ENCODE measurements at regions not wholly inside any gene's neighbourhood (a gene's known extent, or its start where the extent isn't known, plus 50 kb on each side); places are given as distances from the start of the nearest gene placed in this dataset.
"Not testable (repeated sequence)": the region's sequence is repeated elsewhere in the genome, so short reads cannot be mapped to it uniquely, and the experiment has no call there.

DNA sequence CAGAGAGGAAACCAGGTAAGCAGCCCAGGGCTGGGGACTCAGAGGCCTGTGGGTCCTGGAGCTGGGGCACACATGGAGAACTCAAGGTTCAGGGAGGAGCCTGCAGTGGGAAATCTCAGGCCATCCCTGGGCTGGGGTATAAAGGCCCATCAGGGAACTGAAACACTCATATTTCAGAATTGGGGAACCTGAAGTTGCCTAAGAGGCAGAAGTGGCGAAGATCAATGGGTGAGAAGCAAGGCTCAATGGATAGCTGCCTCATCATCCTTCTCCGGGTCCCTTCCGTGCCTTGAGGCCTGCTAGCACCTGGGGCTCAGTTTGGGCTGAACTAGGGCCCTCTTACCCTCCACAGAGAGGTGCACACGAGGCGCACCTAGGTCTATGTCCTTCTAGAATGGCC, 747.5 kb upstream of the AMELY start:
- H3K27me3 ChIP-seq (ENCODE audit: control insufficient read depth in 1 of 2, insufficient read depth in 1 of 2, low read length in 2 of 2), result no peaks in the 10 kb centered on the region

DNA sequence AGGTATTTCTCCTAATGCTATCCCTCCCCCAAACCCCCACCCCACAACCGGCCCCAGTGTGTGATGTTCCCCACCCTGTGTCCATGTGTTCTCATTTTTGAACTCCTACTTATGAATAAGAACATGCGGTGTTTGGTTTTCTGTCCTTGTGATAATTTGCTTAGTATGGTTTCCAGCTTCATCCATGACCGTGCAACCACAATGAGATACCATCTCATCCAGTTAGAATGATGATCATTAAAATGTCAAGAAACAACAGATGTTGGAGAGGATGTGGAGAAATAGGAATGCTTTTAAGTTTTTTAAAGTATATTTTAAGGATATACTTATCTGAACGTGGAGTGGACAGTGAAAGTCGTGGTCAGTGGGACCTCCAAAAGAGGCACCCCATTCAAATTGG, 745.0 kb upstream of the AMELY start:
- Histone ChIP-seq H3K4me1 (ENCODE audit: control insufficient read depth, insufficient read depth, low read depth, low read length) (no peaks in the 10 kb centered on the region), H2AFZ (ENCODE audit: low read depth, low read length) (no peak overlapping the region), H3K27me3 (ENCODE audit: control insufficient read depth in 1 of 2, insufficient read depth in 1 of 2, low read length in 2 of 2) (no peaks in the 10 kb centered on the region), H2BK12ac (ENCODE audit: low read length in 2 of 2) (no peak overlapping the region), H3K18ac (ENCODE audit: low read depth in 1 of 2, low read length in 2 of 2) (no peak overlapping the region), H4K8ac (ENCODE audit: low read length) (no peak overlapping the region), H2BK15ac (ENCODE audit: low read depth, poor library complexity, severe bottlenecking) (no peak overlapping the region), H3K4me3 (ENCODE audit: insufficient read depth in 1 of 2, low read depth in 1 of 2, low read length in 2 of 2) (no peak overlapping the region), H3K23ac (ENCODE audit: low read length in 2 of 2) (no peak overlapping the region), H3K4me2 (ENCODE audit: low read length, poor library complexity, severe bottlenecking) (no peak overlapping the region), H3K9ac (ENCODE audit: low read length) (no peak overlapping the region), H2BK5ac (ENCODE audit: low read depth, low read length, poor library complexity, severe bottlenecking) (no peak overlapping the region), H2AK5ac (ENCODE audit: low read length, severe bottlenecking) (no peak overlapping the region), H3K9me3 (ENCODE audit: control insufficient read depth, low read length) (no peaks in the 10 kb centered on the region), H3K36me3 (ENCODE audit: control insufficient read depth in 1 of 2, insufficient read depth in 2 of 2, low read depth in 1 of 2, low read length in 2 of 2) (no peaks in the 10 kb centered on the region), H3K14ac (ENCODE audit: low read length in 2 of 2) (no peak overlapping the region), H2BK120ac (ENCODE audit: low read depth, low read length) (no peak overlapping the region), H4K91ac (ENCODE audit: low read length) (no peak overlapping the region), H3K27ac (ENCODE audit: low read length, poor library complexity, severe bottlenecking) (no peak overlapping the region), H3K4ac (ENCODE audit: low read depth in 1 of 2, low read length in 2 of 2) (no peak overlapping the region), H3K79me1 (replicated peaks; ENCODE audit: low read length, poor library complexity, severe bottlenecking) (no peaks in the 10 kb centered on the region)
- WGBS, result 72% methylated on average over 2 of the region's 5 CpGs
- no peak for DNase-seq

More for the DNA sequence above, 747.5 kb upstream of the AMELY start:
- H4K8ac ChIP-seq (ENCODE audit: low read length), result no peak overlapping the region
- H2BK120ac ChIP-seq (ENCODE audit: low read depth, low read length), result no peak overlapping the region
- H3K36me3 ChIP-seq (ENCODE audit: control insufficient read depth in 1 of 2, insufficient read depth in 2 of 2, low read depth in 1 of 2, low read length in 2 of 2), result no peaks in the 10 kb centered on the region
- no peak overlapping the region for H3K9ac ChIP-seq (ENCODE audit: low read length)
- no peak for DNase-seq
- no peak overlapping the region for H2BK15ac ChIP-seq (ENCODE audit: low read depth, poor library complexity, severe bottlenecking)
- no peak overlapping the region for H4K91ac ChIP-seq (ENCODE audit: low read length)
- WGBS, result 78% methylated on average over 3 of the region's 5 CpGs
- no peak overlapping the region for H3K23ac ChIP-seq (ENCODE audit: low read length in 2 of 2)
- H3K4ac ChIP-seq (ENCODE audit: low read depth in 1 of 2, low read length in 2 of 2), result no peak overlapping the region
- no peak overlapping the region for H3K4me2 ChIP-seq (ENCODE audit: low read length, poor library complexity, severe bottlenecking)
- no peak overlapping the region for H3K14ac ChIP-seq (ENCODE audit: low read length in 2 of 2)
- H3K18ac ChIP-seq (ENCODE audit: low read depth in 1 of 2, low read length in 2 of 2), result no peak overlapping the region
- H3K9me3 ChIP-seq (ENCODE audit: control insufficient read depth, low read length), result no peaks in the 10 kb centered on the region
- H3K27ac ChIP-seq (ENCODE audit: low read length, poor library complexity, severe bottlenecking), result no peak overlapping the region
- H2AK5ac ChIP-seq (ENCODE audit: low read length, severe bottlenecking), result no peak overlapping the region
- no peak overlapping the region for H2BK12ac ChIP-seq (ENCODE audit: low read length in 2 of 2)
- no peaks in the 10 kb centered on the region for H3K4me1 ChIP-seq (ENCODE audit: control insufficient read depth, insufficient read depth, low read depth, low read length)
- H3K79me1 ChIP-seq (replicated peaks; ENCODE audit: low read length, poor library complexity, severe bottlenecking), result no peaks in the 10 kb centered on the region
- no peak overlapping the region for H2BK5ac ChIP-seq (ENCODE audit: low read depth, low read length, poor library complexity, severe bottlenecking)
- H2AFZ ChIP-seq (ENCODE audit: low read depth, low read length), result no peak overlapping the region
- no peak overlapping the region for H3K4me3 ChIP-seq (ENCODE audit: insufficient read depth in 1 of 2, low read depth in 1 of 2, low read length in 2 of 2)

DNA sequence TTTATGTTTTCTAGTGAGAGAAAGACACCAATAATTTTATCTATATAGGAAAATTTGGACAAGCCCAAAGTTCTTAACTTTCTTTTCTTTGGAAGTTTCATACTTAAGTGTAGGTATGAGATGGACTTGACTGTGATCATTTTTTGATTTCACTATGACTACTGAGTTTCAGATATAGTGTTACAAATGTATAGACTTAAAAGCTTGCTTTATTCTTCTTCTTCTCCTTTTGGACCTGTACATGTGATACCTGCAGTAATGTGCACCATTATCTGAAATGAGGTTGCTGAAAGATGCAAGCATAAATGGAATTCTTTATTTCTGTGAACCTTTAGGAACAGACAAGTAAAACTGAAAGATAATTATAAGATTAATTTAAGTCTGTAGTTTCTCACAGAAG, 743.4 kb upstream of the AMELY start:
- no peak overlapping the region for H4K91ac ChIP-seq (ENCODE audit: low read length)
- no peak overlapping the region for H3K23ac ChIP-seq (ENCODE audit: low read length in 2 of 2)
- DNase-seq, result no peak
- H2AK5ac ChIP-seq (ENCODE audit: low read length, severe bottlenecking), result no peak overlapping the region
- no peaks in the 10 kb centered on the region for H3K36me3 ChIP-seq (ENCODE audit: control insufficient read depth in 1 of 2, insufficient read depth in 2 of 2, low read depth in 1 of 2, low read length in 2 of 2)
- H2BK15ac ChIP-seq (ENCODE audit: low read depth, poor library complexity, severe bottlenecking), result no peak overlapping the region
- no peak overlapping the region for H4K8ac ChIP-seq (ENCODE audit: low read length)
- no peak overlapping the region for H2BK120ac ChIP-seq (ENCODE audit: low read depth, low read length)
- no peak overlapping the region for H3K4ac ChIP-seq (ENCODE audit: low read depth in 1 of 2, low read length in 2 of 2)
- no peak overlapping the region for H2BK5ac ChIP-seq (ENCODE audit: low read depth, low read length, poor library complexity, severe bottlenecking)
- no peak overlapping the region for H3K4me3 ChIP-seq (ENCODE audit: insufficient read depth in 1 of 2, low read depth in 1 of 2, low read length in 2 of 2)
- H3K27me3 ChIP-seq (ENCODE audit: control insufficient read depth in 1 of 2, insufficient read depth in 1 of 2, low read length in 2 of 2), result no peaks in the 10 kb centered on the region
- no peak overlapping the region for H3K14ac ChIP-seq (ENCODE audit: low read length in 2 of 2)
- H3K4me1 ChIP-seq (ENCODE audit: control insufficient read depth, insufficient read depth, low read depth, low read length), result no peaks in the 10 kb centered on the region
- no peaks in the 10 kb centered on the region for H3K79me1 ChIP-seq (replicated peaks; ENCODE audit: low read length, poor library complexity, severe bottlenecking)
- H3K18ac ChIP-seq (ENCODE audit: low read depth in 1 of 2, low read length in 2 of 2), result no peak overlapping the region
- no peak overlapping the region for H3K27ac ChIP-seq (ENCODE audit: low read length, poor library complexity, severe bottlenecking)
- no peak overlapping the region for H2AFZ ChIP-seq (ENCODE audit: low read depth, low read length)
- H3K4me2 ChIP-seq (ENCODE audit: low read length, poor library complexity, severe bottlenecking), result no peak overlapping the region
- no peaks in the 10 kb centered on the region for H3K9me3 ChIP-seq (ENCODE audit: control insufficient read depth, low read length)
- H2BK12ac ChIP-seq (ENCODE audit: low read length in 2 of 2), result no peak overlapping the region
- H3K9ac ChIP-seq (ENCODE audit: low read length), result no peak overlapping the region

DNA sequence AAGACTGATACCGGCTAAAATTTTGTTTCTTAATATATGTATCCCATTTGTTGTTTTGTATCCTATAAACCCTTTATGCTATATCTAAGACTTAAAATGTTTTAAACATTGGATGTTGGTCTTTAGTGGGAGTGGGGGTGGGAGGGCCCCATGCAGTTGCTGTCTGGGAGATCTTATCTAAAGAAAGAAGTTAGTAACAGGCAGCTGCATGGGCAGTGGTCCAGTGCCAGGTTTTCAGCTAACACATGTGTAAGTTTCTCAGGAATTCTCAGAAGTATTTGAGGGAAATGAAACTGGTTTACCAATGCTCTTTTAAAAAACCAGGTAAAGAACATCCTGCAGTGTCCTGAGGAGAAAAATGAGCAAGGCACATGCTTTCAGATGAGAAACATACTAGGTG, 738.3 kb upstream of the AMELY start:
- H3K4me2 ChIP-seq (ENCODE audit: low read length, poor library complexity, severe bottlenecking); DNase-seq; H2BK15ac ChIP-seq (ENCODE audit: low read depth, poor library complexity, severe bottlenecking); H2BK12ac ChIP-seq (ENCODE audit: low read length in 2 of 2); H2AK5ac ChIP-seq (ENCODE audit: low read length, severe bottlenecking); H2AFZ ChIP-seq (ENCODE audit: low read depth, low read length); H3K4me3 ChIP-seq (ENCODE audit: insufficient read depth in 1 of 2, low read depth in 1 of 2, low read length in 2 of 2); H4K91ac ChIP-seq (ENCODE audit: low read length); H3K9ac ChIP-seq (ENCODE audit: low read length); H3K14ac ChIP-seq (ENCODE audit: low read length in 2 of 2); H3K79me1 ChIP-seq (replicated peaks; ENCODE audit: low read length, poor library complexity, severe bottlenecking); H3K9me3 ChIP-seq (ENCODE audit: control insufficient read depth, low read length); H3K18ac ChIP-seq (ENCODE audit: low read depth in 1 of 2, low read length in 2 of 2); H2BK120ac ChIP-seq (ENCODE audit: low read depth, low read length); H4K8ac ChIP-seq (ENCODE audit: low read length); H3K4me1 ChIP-seq (ENCODE audit: control insufficient read depth, insufficient read depth, low read depth, low read length); H3K27ac ChIP-seq (ENCODE audit: low read length, poor library complexity, severe bottlenecking); H3K27me3 ChIP-seq (ENCODE audit: control insufficient read depth in 1 of 2, insufficient read depth in 1 of 2, low read length in 2 of 2); H3K4ac ChIP-seq (ENCODE audit: low read depth in 1 of 2, low read length in 2 of 2); H3K23ac ChIP-seq (ENCODE audit: low read length in 2 of 2); H3K36me3 ChIP-seq (ENCODE audit: control insufficient read depth in 1 of 2, insufficient read depth in 2 of 2, low read depth in 1 of 2, low read length in 2 of 2); H2BK5ac ChIP-seq (ENCODE audit: low read depth, low read length, poor library complexity, severe bottlenecking): not testable (repeated sequence)
- WGBS, result no CpG with 5 or more reads among the region's 1 CpG
